Forelimb muscle (tissue), 1 donor: ENCODE measurements at regions not wholly inside any gene's neighbourhood (a gene's known extent, or its start where the extent isn't known, plus 50 kb on each side); places are given as distances from the start of the nearest gene placed in this dataset.

Source experiments
- DNase-seq: peaks from one replicate; pipeline ENCODE4 v3.0.0-alpha.2; 2013; ENCODE audit warnings: low read depth

DNA sequence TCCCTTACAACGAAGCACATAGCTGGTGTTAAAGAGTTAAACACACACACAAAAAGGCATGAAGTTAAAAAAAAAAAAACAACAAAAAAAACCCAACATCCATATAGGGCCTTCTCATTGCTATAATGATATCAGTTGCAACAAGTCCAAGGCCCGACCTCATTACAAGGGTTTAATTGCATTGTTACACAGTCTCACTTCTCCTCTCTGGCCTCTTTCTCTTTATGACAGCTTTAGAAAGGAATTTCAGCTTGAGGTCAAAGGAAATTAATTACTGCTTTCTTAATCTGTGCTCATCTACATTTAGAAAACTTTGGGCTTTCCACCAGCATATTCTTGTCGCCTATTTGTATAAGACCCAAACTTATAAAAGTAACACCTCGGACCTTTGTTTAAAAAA lies 342.1 kb downstream of the NR2F2 start:
- no peak for DNase-seq

DNA sequence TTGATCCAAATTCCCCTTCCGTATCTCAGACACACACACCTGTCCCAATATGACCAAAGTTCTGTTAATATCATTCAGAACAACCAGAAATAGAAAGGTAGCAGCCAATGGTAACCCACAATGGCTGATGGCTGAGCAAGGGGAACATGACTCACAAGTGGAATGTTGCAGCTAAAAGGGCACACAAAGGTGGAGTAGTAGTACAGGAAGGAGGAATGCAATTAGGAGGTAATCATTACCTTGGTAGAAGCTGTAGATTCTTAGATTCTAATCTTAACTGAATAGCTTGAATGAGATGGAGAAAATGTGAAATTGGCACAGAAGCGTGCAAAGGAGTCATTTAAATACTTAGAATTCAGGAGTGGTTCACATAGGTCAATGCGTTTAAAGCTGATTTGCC lies 347.9 kb downstream of the NR2F2 start:
- DNase-seq, result no peak

DNA sequence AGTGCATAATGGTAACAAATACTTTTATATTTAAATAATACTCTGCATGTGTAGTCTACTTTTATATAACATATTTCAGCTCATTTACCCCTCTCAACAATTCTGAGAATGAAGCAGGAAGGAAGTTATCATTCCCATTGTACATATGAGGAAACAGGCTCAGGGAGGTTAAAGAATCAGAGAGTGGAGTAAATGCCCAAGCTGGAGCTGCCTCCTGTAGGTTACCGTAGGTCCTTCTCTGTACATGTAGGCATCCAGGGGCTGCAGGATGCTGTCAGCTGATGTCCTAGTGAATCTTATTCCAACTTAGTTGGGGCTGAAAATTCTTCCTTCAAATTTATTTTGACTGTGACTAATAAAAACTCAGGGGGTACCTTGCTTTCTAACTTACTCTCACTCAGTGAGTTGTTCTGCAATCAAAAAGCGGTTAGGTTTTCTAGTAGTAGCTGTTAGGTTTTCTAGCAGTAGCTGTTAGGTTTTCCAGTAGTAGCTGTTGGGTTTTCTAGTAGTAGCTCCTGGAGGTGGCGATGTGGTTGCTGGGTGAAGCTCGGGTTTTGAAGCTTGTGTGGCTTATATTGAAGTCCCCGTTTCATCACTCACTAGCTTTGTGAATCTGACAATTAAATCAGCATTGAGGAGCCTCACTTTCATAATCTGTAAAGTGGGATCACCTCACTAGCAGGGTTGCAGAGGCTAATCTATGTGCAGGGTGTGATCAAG lies 357.0 kb downstream of the NR2F2 start:
- DNase-seq, result no peak

DNA sequence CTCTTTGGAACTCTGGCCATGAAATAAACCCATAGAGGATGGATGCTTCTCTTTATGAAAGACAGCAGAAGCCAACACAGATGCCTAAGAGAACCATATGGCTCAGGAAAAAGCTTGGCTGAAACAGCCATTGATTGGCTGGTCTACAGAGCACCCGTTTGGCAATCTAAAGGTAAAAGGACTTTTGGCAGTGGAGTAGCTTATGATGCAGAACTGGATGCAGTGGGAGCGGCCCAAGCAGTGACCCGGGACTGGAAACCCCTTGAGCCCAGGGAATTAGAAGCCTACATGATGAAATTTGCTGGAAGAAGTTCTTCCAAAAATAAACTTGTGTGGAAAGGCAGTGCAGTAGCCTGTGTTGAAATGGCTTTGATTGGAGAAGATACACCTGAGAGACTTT lies 360.2 kb downstream of the NR2F2 start:
- DNase-seq, result no peak

DNA sequence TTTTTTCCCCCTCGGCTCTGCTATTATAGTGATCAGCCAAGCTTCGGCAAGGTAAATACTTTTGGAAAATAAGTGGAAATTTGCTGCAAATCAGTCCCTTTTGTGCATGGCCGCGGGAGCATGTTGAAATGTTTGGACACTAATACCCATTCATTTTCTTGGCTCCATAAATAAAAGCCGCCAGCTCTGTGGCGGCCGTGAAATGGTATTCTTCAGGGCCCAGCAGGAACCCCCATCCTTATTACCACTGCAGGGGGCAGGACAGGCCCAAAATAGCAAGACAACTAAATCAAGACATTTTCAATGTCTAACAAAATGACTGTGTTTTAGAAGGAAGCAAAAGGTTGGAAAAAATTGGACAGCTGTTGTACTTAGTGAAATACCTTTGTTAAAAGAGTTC lies 362.3 kb downstream of the NR2F2 start:
- DNase-seq, result no peak

DNA sequence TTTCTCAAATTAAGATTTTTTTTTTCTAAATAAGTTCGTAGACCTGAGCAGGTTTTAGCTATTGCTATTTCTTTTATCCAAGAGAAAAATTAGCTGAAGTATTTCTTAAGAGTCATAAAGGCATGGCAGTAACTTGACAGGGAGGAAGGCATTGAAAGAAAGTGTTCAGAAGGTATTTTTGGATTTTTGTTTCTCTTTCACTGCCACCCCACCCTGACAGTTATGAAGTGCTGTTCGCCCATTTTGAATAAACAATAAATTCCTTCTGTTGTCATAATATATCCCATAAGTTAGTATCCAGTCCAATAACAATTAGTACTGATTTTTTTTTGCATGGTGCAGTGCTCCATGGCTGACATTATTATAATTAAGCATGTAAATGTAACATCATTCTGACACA lies 363.0 kb downstream of the NR2F2 start:
- DNase-seq, result no peak

DNA sequence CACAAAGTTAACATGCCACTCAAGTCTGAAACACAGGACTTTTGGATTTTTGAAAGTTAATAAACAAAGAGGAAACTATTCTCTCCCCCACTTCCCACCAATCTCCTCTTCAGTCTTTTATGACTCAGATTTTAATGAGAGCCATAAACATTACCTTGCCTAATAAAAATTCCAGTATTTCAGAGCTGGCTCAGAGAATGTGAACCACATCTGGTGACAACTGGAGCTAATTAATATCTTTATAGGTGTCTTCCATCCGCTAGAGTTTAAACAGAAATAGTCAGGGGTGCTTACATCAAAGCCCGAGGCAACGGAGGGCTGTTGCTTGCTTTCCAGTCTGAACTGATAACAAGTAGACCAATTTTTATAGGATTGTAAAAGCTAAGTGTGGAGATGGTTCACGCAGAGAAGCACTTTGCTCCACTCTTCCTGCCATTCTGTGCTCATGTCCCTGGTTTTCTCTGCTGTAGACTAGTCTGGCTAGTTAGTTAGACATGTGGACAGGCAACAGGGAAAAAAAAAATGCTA lies 363.6 kb downstream of the NR2F2 start:
- no peak for DNase-seq

DNA sequence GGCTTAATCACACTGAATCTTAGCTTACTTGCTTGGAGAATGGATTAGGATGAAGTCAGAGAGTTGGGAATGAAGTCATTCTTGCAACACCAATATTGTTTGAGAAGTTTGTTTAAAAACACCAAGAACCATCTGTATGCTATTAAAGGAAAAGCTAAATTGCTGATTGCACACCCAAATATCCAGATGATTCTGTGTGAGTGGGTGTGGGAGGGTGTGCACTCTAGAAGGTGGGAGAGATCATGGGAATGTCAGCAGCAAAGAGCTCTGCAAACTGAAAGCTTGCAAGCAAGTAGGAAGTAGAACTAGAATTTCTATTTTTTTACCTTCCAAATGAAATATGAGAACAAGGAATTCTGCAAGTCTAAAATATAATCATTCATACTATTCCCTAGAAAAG lies 364.9 kb downstream of the NR2F2 start:
- no peak for DNase-seq

DNA sequence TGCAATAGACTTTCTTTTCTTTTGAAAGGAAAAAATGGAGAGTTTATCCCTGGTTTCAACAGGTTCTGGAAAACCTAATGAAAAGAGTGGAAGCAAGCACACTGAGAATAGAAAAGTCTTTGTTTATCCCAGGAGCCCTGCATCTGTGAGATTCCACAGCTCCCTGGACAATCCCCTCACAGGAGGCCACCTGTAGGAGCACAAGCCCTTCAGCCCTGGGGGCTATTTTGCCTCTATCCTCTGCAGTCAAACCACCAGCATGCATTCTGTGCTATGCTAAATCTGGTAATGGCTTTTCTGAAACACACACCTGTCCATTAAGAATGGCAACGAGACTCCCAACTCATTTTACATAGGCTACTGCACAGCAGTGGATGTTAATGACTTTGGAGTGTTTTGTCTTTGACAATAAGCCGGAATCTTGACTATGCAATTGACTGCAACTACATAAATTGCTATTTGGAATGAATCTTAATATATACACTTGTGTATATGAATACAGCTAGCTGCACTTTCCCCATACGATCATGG lies 369.4 kb downstream of the NR2F2 start:
- DNase-seq, result no peak

DNA sequence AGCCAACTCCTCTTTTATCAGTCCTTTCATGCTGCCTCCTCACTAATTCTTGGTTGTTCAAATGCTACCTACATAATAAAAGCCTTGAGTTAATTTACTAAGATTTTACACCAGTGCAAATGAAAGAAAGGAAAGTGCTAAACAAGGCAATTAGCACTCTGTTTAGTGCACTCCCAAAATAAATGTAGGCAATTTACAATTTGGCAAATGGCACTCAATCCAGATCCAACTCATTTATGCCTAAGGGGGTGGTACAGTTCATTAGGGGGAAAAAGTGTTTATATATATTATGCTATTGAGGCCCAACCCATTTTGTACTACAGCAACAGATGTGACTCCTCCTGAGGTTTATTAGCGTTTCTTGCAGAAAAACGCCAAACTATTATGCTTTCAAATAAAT lies 370.1 kb downstream of the NR2F2 start:
- DNase-seq, result no peak

DNA sequence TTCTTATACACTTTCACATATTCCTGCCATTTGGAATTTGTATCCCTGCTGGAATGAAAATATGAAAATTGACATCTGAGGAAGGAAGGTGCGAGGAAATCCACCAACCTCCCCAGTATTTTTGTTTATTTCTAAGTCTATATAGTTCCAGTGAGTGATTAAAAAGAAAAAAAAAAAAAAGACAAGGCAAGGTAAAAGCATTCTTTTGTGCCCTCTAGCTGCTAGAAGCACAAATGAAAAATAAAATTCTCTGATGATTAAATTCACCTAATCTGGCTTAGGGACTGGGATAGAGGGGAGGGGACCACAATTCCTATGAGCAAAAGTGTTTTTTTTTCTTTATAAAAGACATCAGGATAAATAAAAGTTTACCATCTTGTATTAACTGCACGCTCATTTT lies 370.9 kb downstream of the NR2F2 start:
- no peak for DNase-seq

DNA sequence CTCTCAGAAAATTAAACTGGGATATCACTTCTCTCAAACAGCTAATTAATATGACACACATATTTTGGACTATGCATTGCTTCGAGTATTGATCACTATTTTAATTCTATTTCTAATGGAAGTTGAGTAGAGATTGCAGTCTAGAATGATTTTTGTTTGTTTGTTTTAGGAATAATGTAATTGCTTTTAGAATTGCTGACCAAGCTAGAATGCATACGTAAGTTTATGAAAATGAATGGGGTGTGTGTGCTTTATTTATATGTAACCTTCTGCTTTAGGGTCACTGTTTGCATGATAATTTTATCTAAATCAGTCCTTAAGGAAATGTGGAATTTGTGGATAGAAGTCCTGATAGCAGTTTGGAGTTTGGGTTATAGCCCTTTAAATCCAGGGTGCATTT lies 371.4 kb downstream of the NR2F2 start:
- DNase-seq, result no peak

DNA sequence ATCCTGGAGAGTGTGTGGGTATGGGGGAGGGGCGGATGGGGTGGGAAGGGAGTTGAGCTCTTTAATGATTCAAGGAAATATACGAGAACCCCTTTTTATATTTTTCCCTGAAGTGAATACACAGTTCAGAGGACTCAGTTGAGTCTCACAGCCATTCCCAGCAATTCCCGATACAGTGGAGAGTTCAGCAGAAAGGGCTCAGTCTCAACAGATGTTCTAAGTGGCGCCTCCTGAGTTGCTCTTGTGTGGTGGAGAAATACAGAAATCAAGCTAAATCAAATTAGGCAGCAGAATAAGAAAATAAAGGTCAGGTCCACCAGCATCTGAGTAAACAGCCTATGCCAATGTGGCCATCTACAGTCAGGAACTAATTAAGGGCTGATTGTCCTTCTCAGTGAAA lies 372.1 kb downstream of the NR2F2 start:
- DNase-seq, result no peak

DNA sequence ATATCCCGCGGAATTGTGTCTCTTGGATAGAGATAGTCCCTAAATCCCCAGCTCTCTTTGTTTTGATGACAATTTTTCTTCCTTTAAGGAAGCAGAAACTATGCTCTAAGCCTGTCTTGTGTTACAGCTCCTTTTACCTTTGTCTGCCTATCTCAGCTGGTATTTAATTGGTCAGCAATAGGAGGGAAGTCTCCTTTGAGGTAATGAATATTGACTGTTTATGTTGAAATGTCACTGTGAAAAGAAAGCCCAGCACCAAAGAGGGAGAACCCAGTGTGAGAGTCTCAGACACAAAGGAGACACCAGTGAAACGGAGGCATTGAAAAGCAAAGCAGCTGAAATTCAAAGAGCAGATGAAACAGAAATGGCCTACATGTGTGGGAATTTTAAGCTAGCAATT lies 372.6 kb downstream of the NR2F2 start:
- DNase-seq, result no peak

DNA sequence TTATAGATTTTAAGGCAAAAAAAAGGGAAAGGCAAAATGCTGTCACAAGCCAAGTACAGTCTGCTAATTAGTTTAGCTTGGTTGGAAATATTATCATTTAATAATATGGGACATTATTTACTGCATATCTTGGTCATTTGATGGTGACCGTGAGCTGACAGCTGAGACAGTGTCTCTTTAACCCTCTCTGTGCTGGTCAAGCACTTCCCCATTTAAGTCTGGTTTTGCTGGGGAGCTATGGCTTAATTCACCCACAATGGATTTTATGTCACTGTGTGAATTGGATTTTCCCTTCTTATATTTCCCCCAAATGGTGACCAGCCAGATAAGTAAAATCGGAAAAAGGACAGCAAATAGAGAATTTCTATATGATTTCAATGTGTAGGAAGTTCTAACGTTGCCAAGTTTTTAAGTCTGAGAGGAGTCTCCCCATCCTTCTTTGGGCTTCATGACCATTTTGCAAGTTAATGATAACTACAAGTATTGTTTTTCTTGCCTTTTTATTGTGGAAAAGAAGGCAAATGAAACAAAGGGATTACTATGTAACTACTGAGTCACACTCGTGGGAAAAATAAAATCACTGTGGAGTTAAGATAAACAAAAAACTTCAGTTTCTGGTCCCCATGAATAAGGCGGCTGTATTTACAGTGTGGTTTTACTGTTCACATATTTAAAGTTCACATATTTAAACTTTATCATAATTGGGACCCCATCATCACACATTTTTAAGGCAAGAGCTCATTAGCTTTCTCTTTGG lies 373.5 kb downstream of the NR2F2 start:
- DNase-seq, result no peak

DNA sequence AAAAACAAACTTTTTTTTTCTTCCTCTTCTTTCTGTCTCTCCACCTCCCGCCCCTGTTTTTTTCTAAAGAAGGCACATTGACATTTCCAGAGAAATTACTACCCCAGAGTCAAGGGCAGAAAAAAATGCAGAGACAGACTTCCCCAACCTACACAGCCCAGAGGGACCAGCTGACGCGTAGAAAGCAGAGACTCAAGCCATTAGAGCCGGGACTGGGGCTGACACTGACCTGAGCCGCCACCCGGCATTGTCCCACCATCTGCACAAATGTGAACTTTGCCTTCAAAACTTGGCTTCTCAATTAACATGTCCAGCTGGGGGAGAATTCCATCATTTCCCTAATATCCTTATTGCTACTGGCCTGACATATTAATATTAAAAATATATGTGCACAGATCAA lies 385.6 kb downstream of the NR2F2 start:
- no peak for DNase-seq

DNA sequence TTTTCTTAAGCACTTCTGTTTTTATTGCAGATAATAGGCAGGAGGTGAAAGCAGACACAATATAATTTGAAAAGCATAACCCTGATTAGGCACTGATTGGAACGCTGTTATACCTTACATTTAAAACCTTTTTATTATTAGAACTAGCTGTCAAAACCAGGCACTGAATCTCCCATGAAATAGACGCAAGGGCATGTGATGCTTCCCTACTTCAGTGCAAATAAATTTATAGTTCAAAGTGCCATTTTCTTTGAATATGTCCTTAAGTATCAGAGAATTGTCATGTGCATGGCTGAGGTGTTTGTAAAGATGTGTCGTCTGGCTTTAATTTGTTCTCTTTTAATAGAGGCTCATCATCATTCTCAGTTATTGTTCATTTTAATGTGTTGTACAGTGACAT lies 386.0 kb downstream of the NR2F2 start:
- DNase-seq, result no peak

DNA sequence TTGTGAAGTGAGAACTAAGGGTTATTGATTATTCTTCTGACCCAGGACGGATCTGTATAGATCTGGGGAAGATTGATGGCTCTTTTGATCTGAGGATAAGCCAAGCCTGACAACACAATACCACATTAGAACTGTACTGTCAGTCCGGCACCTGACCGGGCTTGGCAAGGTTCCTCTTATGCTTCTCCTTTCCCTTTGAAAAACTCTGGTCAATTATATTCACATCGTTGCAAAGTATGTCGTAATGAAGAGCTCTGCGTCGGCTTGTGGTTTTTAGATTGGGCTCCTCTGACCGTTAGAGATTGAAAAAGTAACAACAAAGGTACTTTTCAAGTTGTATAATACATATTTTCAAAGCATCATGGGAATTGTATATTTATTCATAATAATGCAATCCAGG lies 389.8 kb downstream of the NR2F2 start:
- no peak for DNase-seq

DNA sequence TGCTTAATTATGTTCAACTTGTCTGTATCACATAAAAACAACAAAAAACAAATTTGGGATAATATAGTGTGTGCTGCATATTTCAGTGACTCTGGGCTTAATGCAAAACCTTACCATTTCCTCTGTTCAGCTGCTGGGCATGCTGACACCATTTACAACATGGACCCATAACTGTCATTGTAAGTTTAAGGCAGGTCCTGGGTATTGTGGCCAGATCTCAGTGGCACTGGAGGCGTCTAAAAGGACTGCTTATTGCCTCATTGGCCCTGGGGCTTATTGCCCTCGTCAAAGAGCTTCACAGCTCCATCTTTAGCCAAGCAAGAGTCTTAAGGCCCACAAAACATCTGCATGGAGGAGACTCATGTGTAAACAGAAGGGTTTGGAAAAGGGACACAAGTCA lies 390.2 kb downstream of the NR2F2 start:
- DNase-seq, result no peak

DNA sequence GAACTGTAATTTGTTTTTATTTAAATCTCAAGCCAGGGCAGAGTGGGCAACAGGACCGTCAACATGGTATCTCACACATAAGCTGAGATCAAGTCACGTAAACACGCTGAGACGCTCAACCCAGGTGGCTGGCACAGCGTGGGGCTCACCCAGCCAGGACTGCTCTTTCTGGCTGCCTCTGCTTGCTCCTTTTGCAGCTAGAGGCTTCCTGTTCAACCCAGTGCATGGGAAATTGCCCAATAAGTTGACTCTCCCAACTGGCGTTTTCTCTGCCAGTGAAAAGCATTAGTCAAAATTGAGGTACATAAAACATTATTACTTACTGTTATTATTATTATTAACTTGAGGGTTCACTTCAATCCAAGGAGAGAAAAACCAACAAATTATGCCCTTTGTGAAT lies 398.1 kb downstream of the NR2F2 start:
- no peak for DNase-seq

DNA sequence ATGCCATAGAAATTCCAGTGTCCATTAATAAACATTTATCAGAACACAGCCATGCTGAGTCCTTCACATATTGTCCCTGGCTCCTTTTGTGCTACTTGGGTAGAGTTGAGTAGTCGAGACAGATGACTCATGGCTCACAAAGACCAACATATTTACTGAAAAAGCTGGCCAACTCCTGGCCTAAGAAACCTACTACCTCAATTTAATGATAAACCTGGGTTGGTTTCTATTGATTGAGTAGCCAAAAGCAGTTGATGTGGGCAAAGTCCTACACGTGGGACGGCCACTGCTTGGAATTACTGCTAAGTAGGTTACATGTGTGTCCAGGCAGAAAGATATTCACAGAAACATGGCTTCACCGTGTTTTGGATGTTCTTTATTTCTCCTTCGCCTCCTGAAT lies 402.2 kb downstream of the NR2F2 start:
- DNase-seq, result no peak

DNA sequence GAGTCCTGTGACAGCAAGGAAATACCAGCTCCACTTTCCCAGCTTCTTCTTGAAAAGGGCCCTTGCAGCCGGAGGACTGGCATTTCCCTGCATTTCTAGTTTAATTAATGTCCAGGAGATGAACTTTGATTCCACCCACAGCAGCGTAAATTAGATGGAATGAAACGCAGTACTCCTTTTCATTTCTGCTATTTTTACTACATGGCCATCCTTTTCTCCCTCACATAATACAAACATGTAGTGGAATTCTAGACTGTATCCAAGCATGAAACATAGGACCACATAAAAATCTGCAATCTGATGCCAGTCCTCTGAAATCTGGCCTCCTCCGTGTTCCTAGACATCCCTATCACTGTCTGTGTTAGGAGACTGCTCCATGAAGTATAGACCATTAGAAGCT lies 403.2 kb downstream of the NR2F2 start:
- DNase-seq, result no peak

DNA sequence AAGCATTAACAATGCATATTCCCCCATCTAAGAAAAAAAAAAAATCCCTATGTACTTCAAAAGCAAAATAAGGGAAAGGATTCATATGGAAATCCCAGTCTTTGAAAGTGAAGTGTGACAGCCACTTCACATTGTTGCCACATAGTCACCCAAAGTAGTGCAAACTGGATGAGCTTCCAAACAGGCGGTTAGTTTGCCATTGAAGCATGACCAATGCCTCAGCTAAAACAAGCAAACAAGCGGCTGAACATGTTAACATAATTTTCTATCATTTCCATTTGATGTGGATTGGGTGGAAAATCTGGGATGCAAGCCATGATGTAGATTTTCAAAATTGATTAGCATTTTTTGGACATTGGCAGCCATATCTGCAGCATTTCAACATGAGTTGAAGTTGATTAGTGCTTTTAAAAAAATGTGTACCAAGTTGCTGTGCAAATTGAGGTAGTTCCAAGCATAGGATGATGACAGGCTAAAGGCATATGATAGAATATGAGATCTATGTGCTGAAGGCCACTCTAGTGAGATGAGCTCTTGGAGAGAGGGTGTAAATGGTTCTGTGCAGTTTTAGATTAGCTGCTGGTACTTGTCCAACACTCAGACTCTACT lies 405.2 kb downstream of the NR2F2 start:
- DNase-seq, result no peak
